H1 (cell line): ENCODE measurements at regions not wholly inside any gene's neighbourhood (a gene's known extent, or its start where the extent isn't known, plus 50 kb on each side); places are given as distances from the start of the nearest gene placed in this dataset.

Experiments used
- CTCF ChIA-PET: fragments of 300-600 bp; sonication (Branson Sonifier 250); formaldehyde crosslinking; loops from one replicate; lab custom pipeline; 2021; ENCODE audit not compliant: partially characterized antibody; lab: Charles Lee
- POLR2A ChIA-PET: fragments of 300-600 bp; sonication (Branson Sonifier 250); formaldehyde crosslinking; loops from one replicate; lab custom pipeline; 2021; ENCODE audit warnings: inconsistent platforms; ENCODE audit not compliant: partially characterized antibody; lab: Charles Lee
- DNase-seq, 2 experiments: peaks; one replicate each; pipeline versions ENCODE4 v3.0.0 to v3.0.0-alpha.2; 2010 to 2022; ENCODE audit warnings: low spot score in 2 of 2, low read depth in 1 of 2, mixed read lengths in 1 of 2
- FAIRE-seq: peaks from 2 replicates; lab custom pipeline; 2011; peaks lifted over from hg19 to GRCh38; lab: Jason Lieb, UNC
- H2AFZ ChIP-seq: 2 replicates; pipeline ENCODE4 v1.8.1; 2012; ENCODE audit warnings: low read length, inconsistent platforms
- H2AK5ac ChIP-seq: 2 replicates; pipeline ENCODE4 v1.6.1; 2013; ENCODE audit warnings: low read depth, low read length
- H2BK120ac ChIP-seq: replicated peaks from 2 replicates; pipeline ENCODE3; 2013; ENCODE audit warnings: low read depth, low read length, inconsistent platforms
- H2BK12ac ChIP-seq: 2 replicates; pipeline ENCODE4 v1.6.1; 2013; ENCODE audit warnings: low read depth, low read length
- H2BK15ac ChIP-seq: 2 replicates; pipeline ENCODE4 v1.6.1; 2013; ENCODE audit warnings: low read length
- H2BK20ac ChIP-seq: 2 replicates; pipeline ENCODE4 v1.6.1; 2013; ENCODE audit warnings: low read length
- H2BK5ac ChIP-seq: 2 replicates; pipeline ENCODE4 v1.6.1; 2013; ENCODE audit warnings: low read depth, low read length
- H3K14ac ChIP-seq: 2 replicates; pipeline ENCODE4 v1.6.1; 2013; ENCODE audit warnings: inconsistent platforms; ENCODE audit not compliant: insufficient read length
- H3K18ac ChIP-seq: 2 replicates; pipeline ENCODE4 v1.6.1; 2013; ENCODE audit warnings: low read length; ENCODE audit errors: extremely low read depth
- H3K23ac ChIP-seq: 2 replicates; pipeline ENCODE4 v1.6.1; 2013; ENCODE audit warnings: inconsistent platforms; ENCODE audit not compliant: insufficient read length
- H3K23me2 ChIP-seq: 2 replicates; pipeline ENCODE4 v1.6.1; 2013; ENCODE audit warnings: low read depth, low read length
- H3K27ac ChIP-seq: 2 replicates; pipeline ENCODE4 v1.6.1; 2011; ENCODE audit warnings: low read depth, low read length, inconsistent platforms
- H3K27me3 ChIP-seq, 4 experiments: replicated peaks in 1 of 4; 1 replicate in 1 of 4; 2 replicates in 3 of 4; pipeline versions ENCODE4 v1.6.1 to v1.8.1; 2011 to 2013; ENCODE audit warnings: low read length in 3 of 4, mild to moderate bottlenecking in 3 of 4, inconsistent platforms in 2 of 4, mixed read lengths in 2 of 4, moderate library complexity in 1 of 4; ENCODE audit not compliant: control insufficient read depth in 3 of 4, insufficient read depth in 3 of 4; ENCODE audit errors: extremely low read depth in 1 of 4
- H3K36me3 ChIP-seq, 4 experiments: 2 replicates each; pipeline versions ENCODE4 v1.6.1 to v1.8.1; 2011 to 2013; ENCODE audit warnings: mild to moderate bottlenecking in 4 of 4, low read length in 3 of 4, moderate library complexity in 2 of 4, control low read depth in 1 of 4, inconsistent platforms in 1 of 4; ENCODE audit not compliant: insufficient read depth in 4 of 4, control insufficient read depth in 2 of 4
- H3K4ac ChIP-seq: replicated peaks from 2 replicates; pipeline ENCODE3; 2013; ENCODE audit warnings: low read length, low read depth, mixed read lengths, inconsistent platforms; ENCODE audit not compliant: insufficient read length
- H3K4me1 ChIP-seq, 4 experiments: replicated peaks in 1 of 4; 1 replicate in 1 of 4; 2 replicates in 3 of 4; pipeline versions ENCODE4 v1.6.1 to v1.8.1; 2011 to 2013; ENCODE audit warnings: low read length in 3 of 4, inconsistent platforms in 2 of 4, mixed read lengths in 1 of 4; ENCODE audit not compliant: insufficient read depth in 4 of 4, control insufficient read depth in 3 of 4
- H3K4me2 ChIP-seq, 2 experiments: 2 replicates each; pipeline versions ENCODE4 v1.6.1 to v1.8.1; 2011 to 2013; ENCODE audit warnings: low read depth in 2 of 2, low read length in 2 of 2, control low read depth in 1 of 2, inconsistent platforms in 1 of 2, mild to moderate bottlenecking in 1 of 2; ENCODE audit not compliant: insufficient read depth in 1 of 2
- H3K4me3 ChIP-seq, 4 experiments: fragments of 200-600, 300-600 bp in 1 of 4; sonication (generic), shearing (Covaris generic), sonication (Bioruptor Twin) in 1 of 4; 2 replicates each; pipeline versions ENCODE4 v1.5.1 to v1.8.1; 2011 to 2016; ENCODE audit warnings: low read length in 4 of 4, low read depth in 3 of 4, control low read depth in 2 of 4, inconsistent platforms in 2 of 4, mild to moderate bottlenecking in 2 of 4, mixed read lengths in 1 of 4, moderate library complexity in 1 of 4; ENCODE audit not compliant: insufficient read depth in 2 of 4; ENCODE audit errors: extremely low read depth in 1 of 4
- H3K56ac ChIP-seq: replicated peaks from 2 replicates; pipeline ENCODE3; 2013; ENCODE audit warnings: low read depth, mild to moderate bottlenecking, mixed read lengths, low read length, inconsistent platforms; ENCODE audit not compliant: insufficient read length
- H3K79me1 ChIP-seq: 2 replicates; pipeline ENCODE4 v1.6.1; 2013; ENCODE audit warnings: low read depth, low read length, control low read depth
- H3K79me2 ChIP-seq, 2 experiments: 2 replicates each; pipeline versions ENCODE4 v1.6.1 to v1.8.1; 2012 to 2013; ENCODE audit warnings: low read length in 2 of 2, mild to moderate bottlenecking in 2 of 2, inconsistent platforms in 1 of 2; ENCODE audit not compliant: insufficient read depth in 2 of 2, control insufficient read depth in 1 of 2
- H3K9ac ChIP-seq, 4 experiments: replicated peaks in 1 of 4; 1 replicate in 1 of 4; 2 replicates in 3 of 4; pipeline versions ENCODE4 v1.6.1 to v1.8.1; 2011 to 2013; ENCODE audit warnings: low read depth in 3 of 4, low read length in 3 of 4, control low read depth in 2 of 4, mild to moderate bottlenecking in 2 of 4, moderate library complexity in 2 of 4, inconsistent platforms in 1 of 4; ENCODE audit errors: extremely low read depth in 1 of 4
- H3K9me3 ChIP-seq, 2 experiments: 2 replicates each; pipeline versions ENCODE4 v1.6.1 to v1.8.1; 2012 to 2013; ENCODE audit warnings: mild to moderate bottlenecking in 2 of 2, moderate library complexity in 2 of 2, control low read depth in 1 of 2, inconsistent platforms in 1 of 2, low read depth in 1 of 2, low read length in 1 of 2, mixed read lengths in 1 of 2; ENCODE audit not compliant: insufficient read depth in 2 of 2
- H4K20me1 ChIP-seq, 2 experiments: replicated peaks in 1 of 2; 2 replicates each; pipeline versions ENCODE3 to v1.8.1; 2011 to 2013; ENCODE audit warnings: inconsistent platforms in 2 of 2, low read length in 2 of 2, mild to moderate bottlenecking in 1 of 2; ENCODE audit not compliant: insufficient read depth in 2 of 2, control insufficient read depth in 1 of 2
- H4K5ac ChIP-seq: 2 replicates; pipeline ENCODE4 v1.6.1; 2013; ENCODE audit warnings: low read length, low read depth, mixed read lengths, inconsistent platforms; ENCODE audit not compliant: insufficient read length
- H4K8ac ChIP-seq: 2 replicates; pipeline ENCODE4 v1.8.0; 2013; ENCODE audit warnings: mild to moderate bottlenecking, moderate library complexity, low read length, inconsistent platforms; ENCODE audit not compliant: insufficient read depth; ENCODE audit errors: extremely low read depth
- H4K91ac ChIP-seq: replicated peaks from 2 replicates; pipeline ENCODE3; 2013; ENCODE audit warnings: low read length, mixed read lengths, inconsistent platforms; ENCODE audit not compliant: insufficient read length
- KDM5A ChIP-seq: fragments of 200-600 bp; IDR thresholded peaks from 2 replicates; pipeline ENCODE4 v1.7.1; 2012; ENCODE audit warnings: mild to moderate bottlenecking, low read length, inconsistent platforms, mixed read lengths
- RAD21 ChIP-seq, 2 experiments: IDR thresholded peaks in 1 of 2; conservative IDR thresholded peaks in 1 of 2; 2 replicates each; pipeline ENCODE4 v1.6.1; 2011; ENCODE audit warnings: low read depth in 2 of 2, low read length in 2 of 2, improper control_type of control experiment in 1 of 2, inconsistent platforms in 1 of 2, mild to moderate bottlenecking in 1 of 2, moderate library complexity in 1 of 2
- WGBS, 2 experiments: shearing (Covaris generic) in 1 of 2; methylation state at CpG; one replicate each; pipeline versions ENCODE4 v1.1.6 to v1.1.7; 2013 to 2015; ENCODE audit warnings: low lambda C conversion rate in 2 of 2, mixed read lengths in 2 of 2, inconsistent platforms in 1 of 2, low coverage in 1 of 2, missing lambda C conversion rate in 1 of 2; ENCODE audit not compliant: insufficient replicate concordance in 2 of 2, insufficient coverage in 1 of 2, insufficient read length in 1 of 2; ENCODE audit errors: extremely low coverage in 1 of 2, missing lambda C conversion rate in 1 of 2; 5-methylcytosine and 5-hydroxymethylcytosine counted together

GRCh38 chr16:85258629-85259028 lies 146.4 kb upstream of the CIBAR2 start:
- no peak overlapping the region for H4K5ac ChIP-seq
- H3K23ac ChIP-seq, result no peak overlapping the region
- no peak overlapping the region for H2AFZ ChIP-seq
- H3K79me1 ChIP-seq, result peaks cover 6% of the 10 kb centered on the region
- no peak overlapping the region for H2BK20ac ChIP-seq
- no peak overlapping the region for H3K9ac ChIP-seq
- ChIA-PET CTCF (interaction anchor here (0.8 to 17.5 kb wide), 11 partner anchors 10 to 339 kb away, joined by 3 to 371 read pairs (median 4); no protein-coding TSS in a partner anchor), POLR2A (no interaction called here)
- H3K27me3 ChIP-seq, result no peaks in the 10 kb centered on the region
- 83% methylated on average over 8 of the region's 18 CpGs; no CpG with 5 or more reads in 1 of the 2 experiments for WGBS, 2 experiments
- H2BK12ac ChIP-seq, result no peak overlapping the region
- no peak overlapping the region for H4K91ac ChIP-seq
- no peak overlapping the region for H3K56ac ChIP-seq
- no peak overlapping the region for H2BK5ac ChIP-seq
- H3K23me2 ChIP-seq, result no peaks in the 10 kb centered on the region
- no peaks in the 10 kb centered on the region; a peak in 1 of 4 replicates for H3K79me2 ChIP-seq
- no peak overlapping the region for H3K4ac ChIP-seq
- H4K8ac ChIP-seq, result no peak overlapping the region
- no peak for DNase-seq
- H3K9me3 ChIP-seq, result no peaks in the 10 kb centered on the region
- peaks cover 0 to 8% (median 3%) of the 10 kb centered on the region in 4 experiments; a peak in 5 of 7 replicates for H3K4me1 ChIP-seq
- no peak overlapping the region for H2BK15ac ChIP-seq
- no peak overlapping the region for H3K4me2 ChIP-seq
- no peak overlapping the region for H3K27ac ChIP-seq
- peaks cover 8 to 15% of the 10 kb centered on the region in 2 experiments for H4K20me1 ChIP-seq
- H3K18ac ChIP-seq, result no peak overlapping the region; the same call in 1 of the 2 replicates
- H3K36me3 ChIP-seq, result no peaks in the 10 kb centered on the region
- H2AK5ac ChIP-seq, result no peak overlapping the region
- TF ChIP-seq KDM5A, result no peak
- TF ChIP-seq RAD21 (IDR thresholded peaks at IDR 0.05 in 1 of 2, conservative IDR thresholded peaks at IDR 0.05 in 1 of 2; ENCODE audit: low read depth in 2 of 2, low read length in 2 of 2), result no peak
- no peak for FAIRE-seq
- no peak overlapping the region for H3K14ac ChIP-seq
- no peak overlapping the region for H3K4me3 ChIP-seq
- no peak overlapping the region for H2BK120ac ChIP-seq
